HepG2 (cell line): ENCODE measurements at regions not wholly inside any gene's neighbourhood (a gene's known extent, or its start where the extent isn't known, plus 50 kb on each side); places are given as distances from the start of the nearest gene placed in this dataset.

ENCODE experiments used
- ATAC-seq: fragments of 200-7000 bp; cut with Tn5 transposase; 3 replicates; pipeline ENCODE4 v1.9.1; 2020; ENCODE audit warnings: mild to moderate bottlenecking, moderate library complexity
- BruUV-seq: library from RNA; stranded (reverse); fragments of 400-500 nt; replicated peaks from 2 replicates; lab custom pipeline; 2021; lab: Mats Ljungman, UMichigan
- CTCF ChIA-PET: fragments of 300-600 bp; formaldehyde crosslinking; extraction: SDS; loops from one replicate; lab custom pipeline; 2021; ENCODE audit warnings: low total read pairs, inconsistent platforms, low intra/inter-chr PET ratio; lab: Yijun Ruan, JAX
- POLR2A ChIA-PET: fragments of 350-600 bp; sonication (Branson Sonifier 250); formaldehyde crosslinking; loops from one replicate; lab custom pipeline; 2020; ENCODE audit warnings: antibody characterized with exemption, inconsistent platforms; lab: Yijun Ruan, JAX
- DNase-seq: peaks from one replicate; pipeline ENCODE4 v3.0.0-alpha.2; 2015; ENCODE audit warnings: low spot score
- FAIRE-seq: peaks from 3 replicates; lab custom pipeline; 2011; peaks lifted over from hg19 to GRCh38; lab: Jason Lieb, UNC
- H2AFZ ChIP-seq: one replicate; pipeline ENCODE4 v1.6.1; 2011; ENCODE audit warnings: low read length, inconsistent platforms
- H3K27ac ChIP-seq: fragments of 300-600 bp; 3 replicates; pipeline ENCODE4 v1.8.0; 2011; ENCODE audit warnings: mixed run types, mild to moderate bottlenecking, mixed read lengths, low read length, inconsistent platforms; ENCODE audit not compliant: insufficient read depth; ENCODE audit errors: extremely low read length
- H3K27me3 ChIP-seq, 2 experiments: fragments of 200-600 bp in 1 of 2; 2 replicates in 1 of 2; 3 replicates in 1 of 2; pipeline versions ENCODE4 v1.6.0 to v1.8.0; 2011; ENCODE audit warnings: low read length in 2 of 2, mild to moderate bottlenecking in 2 of 2, moderate library complexity in 2 of 2, inconsistent platforms in 1 of 2; ENCODE audit not compliant: insufficient read depth in 2 of 2, control insufficient read depth in 1 of 2
- H3K36me3 ChIP-seq, 2 experiments: fragments of 200-600 bp in 1 of 2; replicated peaks in 1 of 2; 2 replicates in 1 of 2; 3 replicates in 1 of 2; pipeline versions ENCODE4 v1.5.1 to v1.8.0; 2011; ENCODE audit warnings: low read length in 2 of 2, inconsistent platforms in 1 of 2; ENCODE audit not compliant: insufficient read depth in 2 of 2, control insufficient read depth in 1 of 2
- H3K4me1 ChIP-seq: 2 replicates; pipeline ENCODE4 v1.5.1; 2012; ENCODE audit warnings: low read length, inconsistent platforms; ENCODE audit not compliant: insufficient read depth
- H3K4me2 ChIP-seq: 2 replicates; pipeline ENCODE4 v1.6.0; 2011; ENCODE audit warnings: low read depth, low read length, inconsistent platforms
- H3K4me3 ChIP-seq, 3 experiments: fragments of 200-600 bp in 1 of 3; sonication (generic), shearing (Covaris generic) in 1 of 3; replicated peaks in 1 of 3; 2 replicates each; pipeline ENCODE4 v1.5.1; 2011 to 2016; ENCODE audit warnings: low read length in 3 of 3, inconsistent platforms in 2 of 3, low read depth in 2 of 3, mild to moderate bottlenecking in 2 of 3, control low read depth in 1 of 3, mixed read lengths in 1 of 3; ENCODE audit not compliant: insufficient read depth in 1 of 3
- H3K79me2 ChIP-seq: one replicate; pipeline ENCODE4 v1.6.1; 2011; ENCODE audit warnings: low read length, inconsistent platforms; ENCODE audit not compliant: insufficient read depth
- H3K9ac ChIP-seq: 2 replicates; pipeline ENCODE4 v1.6.0; 2011; ENCODE audit warnings: mild to moderate bottlenecking, low read depth, low read length, inconsistent platforms; ENCODE audit not compliant: insufficient read depth
- H3K9me3 ChIP-seq: 2 replicates; pipeline ENCODE4 v1.5.1; 2012; ENCODE audit warnings: mild to moderate bottlenecking, low read length
- H4K20me1 ChIP-seq: 2 replicates; pipeline ENCODE4 v1.6.0; 2011; ENCODE audit warnings: inconsistent platforms, mild to moderate bottlenecking, low read length, moderate library complexity; ENCODE audit not compliant: insufficient read depth
- BRD4 ChIP-seq: sonication (generic); formaldehyde crosslinking; IDR thresholded peaks from 2 replicates; pipeline ENCODE4 v1.4.0; 2020; ENCODE audit warnings: missing genetic modification reagents
- DNMT1 ChIP-seq: sonication (generic); formaldehyde crosslinking; IDR thresholded peaks from 2 replicates; pipeline ENCODE4 v1.5.1; 2020; ENCODE audit warnings: mild to moderate bottlenecking, missing genetic modification reagents
- ELF3 ChIP-seq: IDR thresholded peaks from 2 replicates; pipeline ENCODE4 v1.6.1; 2016; ENCODE audit warnings: missing genetic modification reagents, missing compliant biosample characterization
- LCORL ChIP-seq, 2 experiments: fragments of 450-650 bp in 1 of 2; sonication (generic) in 1 of 2; formaldehyde crosslinking in 1 of 2; IDR thresholded peaks; 2 replicates each; pipeline versions ENCODE4 v1.5.0 to v1.6.1; 2017 to 2020; ENCODE audit warnings: antibody characterized with exemption in 1 of 2, missing genetic modification reagents in 1 of 2
- MEF2D ChIP-seq: sonication (generic); formaldehyde crosslinking; IDR thresholded peaks from 2 replicates; pipeline ENCODE4 v1.5.1; 2020; ENCODE audit warnings: mild to moderate bottlenecking, missing genetic modification reagents
- PAWR ChIP-seq: sonication (generic); formaldehyde crosslinking; IDR thresholded peaks from 2 replicates; pipeline ENCODE4 v1.4.0; 2020; ENCODE audit warnings: missing genetic modification reagents, mild to moderate bottlenecking, borderline replicate concordance
- RAD51 ChIP-seq: fragments of 450-650 bp; IDR thresholded peaks from 2 replicates; pipeline ENCODE4 v1.6.1; 2016; ENCODE audit warnings: borderline replicate concordance
- SETDB1 ChIP-seq: sonication (generic); formaldehyde crosslinking; IDR thresholded peaks from 2 replicates; pipeline ENCODE4 v1.5.1; 2020; ENCODE audit warnings: missing genetic modification reagents, mild to moderate bottlenecking, borderline replicate concordance
- THAP11 ChIP-seq: IDR thresholded peaks from 2 replicates; pipeline ENCODE4 v1.6.1; 2016; ENCODE audit warnings: missing biosample characterization, missing genetic modification reagents
- ZBTB43 ChIP-seq: sonication (generic); formaldehyde crosslinking; conservative IDR thresholded peaks from 2 replicates; pipeline ENCODE4 v1.4.0; 2020; ENCODE audit warnings: missing genetic modification reagents
- ZBTB7B ChIP-seq: sonication (generic); formaldehyde crosslinking; IDR thresholded peaks from 2 replicates; pipeline ENCODE4 v1.4.0; 2020; ENCODE audit warnings: missing genetic modification reagents
- ZNF230 ChIP-seq: sonication (generic); formaldehyde crosslinking; IDR thresholded peaks from 2 replicates; pipeline ENCODE4 v1.4.0; 2020; ENCODE audit warnings: mild to moderate bottlenecking, missing genetic modification reagents
- ZNF441 ChIP-seq: sonication (generic); formaldehyde crosslinking; IDR thresholded peaks from 2 replicates; pipeline ENCODE4 v1.7.0; 2021; ENCODE audit warnings: missing genetic modification reagents, borderline replicate concordance
- ZNF512B ChIP-seq: sonication (generic); formaldehyde crosslinking; IDR thresholded peaks from 2 replicates; pipeline ENCODE4 v1.5.1; 2020; ENCODE audit warnings: missing genetic modification reagents, mild to moderate bottlenecking, borderline replicate concordance
- WGBS: methylation state at CpG from one replicate; pipeline ENCODE4 v1.1.6; 2017; ENCODE audit warnings: low lambda C conversion rate; 5-methylcytosine and 5-hydroxymethylcytosine counted together
- in situ Hi-C: cut with HindIII; loops from 2 replicates; pipeline ENCODE4 v1.10.0; 2017; ENCODE audit warnings: low pct_unique_long_range_greater_than_20kb; ENCODE audit not compliant: extremely low pct_ligation_motif_present
- intact Hi-C: fragments of 100-400 bp; cut with micrococcal nuclease; formaldehyde crosslinking; loops from one replicate; pipeline ENCODE4 v1.10.0; 2022; ENCODE audit not compliant: unreplicated experiment
- TF ChIP-seq, protein P1 (sequence below): sonication (generic); formaldehyde crosslinking; IDR thresholded peaks from 2 replicates; pipeline ENCODE4 v1.5.1; 2020; ENCODE audit warnings: missing genetic modification reagents, mild to moderate bottlenecking, borderline replicate concordance
- TF ChIP-seq, protein P2 (sequence below): sonication (generic); formaldehyde crosslinking; IDR thresholded peaks from 2 replicates; pipeline ENCODE4 v1.5.1; 2020; ENCODE audit warnings: missing genetic modification reagents, mild to moderate bottlenecking, borderline replicate concordance

GRCh38 chr2:96437512-96437911 lies 67.6 kb downstream of the NEURL3 start:
- ATAC-seq (no peak), DNase-seq (no peak), FAIRE-seq (peak; percentile 36)
- H3K9me3 ChIP-seq = peaks cover 14% of the 10 kb centered on the region; the same call in 1 of the 2 replicates
- H3K27me3 ChIP-seq = no peaks in the 10 kb centered on the region
- ChIA-PET POLR2A (no interaction called here), CTCF (no interaction called here)
- no peaks in the 10 kb centered on the region for H3K4me1 ChIP-seq
- in situ Hi-C loops = no loop called here
- no peak overlapping the region for H2AFZ ChIP-seq
- H3K79me2 ChIP-seq = no peaks in the 10 kb centered on the region
- no peak overlapping the region for H3K4me2 ChIP-seq
- H4K20me1 ChIP-seq = no peaks in the 10 kb centered on the region
- intact Hi-C loops = no loop called here
- WGBS = 2% methylated on average over 2 of the region's 2 CpGs
- no peak overlapping the region for H3K4me3 ChIP-seq
- no peak overlapping the region for H3K27ac ChIP-seq
- no TSS peak for BruUV-seq
- no peak overlapping the region for H3K9ac ChIP-seq
- no peaks in the 10 kb centered on the region for H3K36me3 ChIP-seq
- TF ChIP-seq SETDB1 = no peak
- TF ChIP-seq RAD51 = no peak
- TF ChIP-seq PAWR (CRISPR knock-in tag) = no peak
- no peak for TF ChIP-seq DNMT1 (CRISPR knock-in tag)
- no peak for TF ChIP-seq ZBTB7B (CRISPR knock-in tag)
- no peak for TF ChIP-seq THAP11 (CRISPR knock-in tag)
- TF ChIP-seq ZNF512B (CRISPR knock-in tag) = no peak
- no peak for TF ChIP-seq MEF2D (CRISPR knock-in tag)
- TF ChIP-seq ELF3 (CRISPR knock-in tag) = no peak
- TF ChIP-seq BRD4 = no peak
- no peak for TF ChIP-seq ZBTB43 (CRISPR knock-in tag)
- TF ChIP-seq, protein P1, sequence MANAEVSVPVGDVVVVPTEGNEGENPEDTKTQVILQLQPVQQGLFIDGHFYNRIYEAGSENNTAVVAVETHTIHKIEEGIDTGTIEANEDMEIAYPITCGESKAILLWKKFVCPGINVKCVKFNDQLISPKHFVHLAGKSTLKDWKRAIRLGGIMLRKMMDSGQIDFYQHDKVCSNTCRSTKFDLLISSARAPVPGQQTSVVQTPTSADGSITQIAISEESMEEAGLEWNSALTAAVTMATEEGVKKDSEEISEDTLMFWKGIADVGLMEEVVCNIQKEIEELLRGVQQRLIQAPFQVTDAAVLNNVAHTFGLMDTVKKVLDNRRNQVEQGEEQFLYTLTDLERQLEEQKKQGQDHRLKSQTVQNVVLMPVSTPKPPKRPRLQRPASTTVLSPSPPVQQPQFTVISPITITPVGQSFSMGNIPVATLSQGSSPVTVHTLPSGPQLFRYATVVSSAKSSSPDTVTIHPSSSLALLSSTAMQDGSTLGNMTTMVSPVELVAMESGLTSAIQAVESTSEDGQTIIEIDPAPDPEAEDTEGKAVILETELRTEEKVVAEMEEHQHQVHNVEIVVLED (CRISPR knock-in tag) = no peak
- TF ChIP-seq, protein P2, sequence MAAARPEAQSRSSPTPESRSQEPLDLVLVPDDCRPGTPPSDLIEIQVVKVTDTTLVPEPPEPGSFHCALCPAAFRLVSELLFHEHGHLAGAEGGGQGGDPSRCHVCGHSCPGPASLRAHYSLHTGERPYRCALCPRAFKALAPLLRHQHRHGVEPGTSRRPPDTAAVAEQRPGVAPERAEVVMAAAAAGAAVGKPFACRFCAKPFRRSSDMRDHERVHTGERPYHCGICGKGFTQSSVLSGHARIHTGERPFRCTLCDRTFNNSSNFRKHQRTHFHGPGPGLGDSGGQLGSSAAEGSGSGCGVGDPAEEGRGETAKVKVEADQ = no peak
- no peak for TF ChIP-seq ZNF441 (CRISPR knock-in tag)
- no peak for TF ChIP-seq ZNF230 (CRISPR knock-in tag)
- TF ChIP-seq LCORL (IDR thresholded peaks at IDR 0.05) = no peak
- TF ChIP-seq LCORL (CRISPR knock-in tag; IDR thresholded peaks at IDR 0.05) = no peak
